GM23248 (cell line): ENCODE measurements at regions not wholly inside any gene's neighbourhood (a gene's known extent, or its start where the extent isn't known, plus 50 kb on each side); places are given as distances from the start of the nearest gene placed in this dataset.

Experiments
- EZH2 ChIP-seq: fragments of 200-600 bp; sonication (generic); IDR thresholded peaks from 2 replicates; pipeline ENCODE4 v1.6.1; 2018; ENCODE audit warnings: antibody characterized with exemption, mild to moderate bottlenecking; ENCODE audit not compliant: insufficient read depth, poor library complexity, severe bottlenecking
- EZH2phosphoT487 ChIP-seq: fragments of 200-600 bp; sonication (generic); IDR thresholded peaks from 2 replicates; pipeline ENCODE4 v1.6.1; 2018; ENCODE audit warnings: antibody characterized with exemption, moderate library complexity, mild to moderate bottlenecking, low read depth; ENCODE audit not compliant: insufficient read depth

DNA sequence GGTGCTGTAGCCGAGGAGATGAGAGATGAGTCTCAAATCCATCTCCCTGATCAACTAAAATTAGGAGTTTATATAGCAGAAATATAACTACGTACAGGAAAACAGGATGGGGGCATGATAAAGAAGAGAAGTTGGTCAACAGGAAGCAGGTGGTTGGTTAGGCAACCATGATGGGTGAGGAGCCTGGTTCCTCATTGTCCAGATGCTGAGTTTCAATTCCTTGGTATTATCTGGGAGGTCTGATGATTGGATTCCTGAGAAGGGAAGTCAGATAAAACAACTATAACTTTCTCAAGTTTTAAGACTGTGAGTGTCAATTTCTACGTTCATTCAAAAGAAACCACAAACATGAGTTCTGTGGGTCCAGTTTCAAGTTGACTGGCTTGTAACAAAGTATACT, 323.9 kb downstream of the MTRR start:
- TF ChIP-seq EZH2phosphoT487 (no peak), EZH2 (no peak)
